MCF 10A (cell line): ENCODE measurements at regions not wholly inside any gene's neighbourhood (a gene's known extent, or its start where the extent isn't known, plus 50 kb on each side); places are given as distances from the start of the nearest gene placed in this dataset.
"Not testable (repeated sequence)": the region's sequence is repeated elsewhere in the genome, so short reads cannot be mapped to it uniquely, and the experiment has no call there.

Experiments used
- BruUV-seq: library from RNA; stranded (reverse); fragments of 400-500 nt; replicated peaks from 2 replicates; lab custom pipeline; 2021; lab: Mats Ljungman, UMichigan
- CTCF ChIA-PET: fragments of 300-600 bp; sonication (Branson Sonifier 250); formaldehyde crosslinking; extraction: SDS; loops from one replicate; lab custom pipeline; 2021; ENCODE audit warnings: antibody characterized with exemption, inconsistent platforms; lab: Yijun Ruan, JAX
- POLR2A ChIA-PET: fragments of 300-600, 350-650 bp; sonication (Branson Sonifier 250); formaldehyde crosslinking; extraction: SDS; loops from one replicate; lab custom pipeline; 2020; ENCODE audit warnings: antibody characterized with exemption, inconsistent platforms; lab: Yijun Ruan, JAX
- DNase-seq: peaks from one replicate; pipeline ENCODE4 v3.0.0-alpha.2; 2018; ENCODE audit not compliant: unreplicated experiment
- H3K27ac Mint-ChIP-seq: one replicate; pipeline ENCODE4 v1.8.0; 2022; ENCODE audit warnings: mild to moderate bottlenecking, low read depth, mixed read lengths; ENCODE audit not compliant: unreplicated experiment
- H3K27me3 Mint-ChIP-seq: one replicate; pipeline ENCODE4 v1.8.0; 2022; ENCODE audit warnings: mixed read lengths; ENCODE audit not compliant: insufficient read depth, unreplicated experiment
- H3K36me3 Mint-ChIP-seq: one replicate; pipeline ENCODE4 v1.8.0; 2022; ENCODE audit warnings: mild to moderate bottlenecking, moderate library complexity, mixed read lengths; ENCODE audit not compliant: insufficient read depth, unreplicated experiment
- H3K4me1 Mint-ChIP-seq: one replicate; pipeline ENCODE4 v1.8.0; 2022; ENCODE audit warnings: mixed read lengths; ENCODE audit not compliant: insufficient read depth, unreplicated experiment
- H3K4me3 Mint-ChIP-seq: one replicate; pipeline ENCODE4 v1.8.0; 2022; ENCODE audit warnings: mild to moderate bottlenecking, moderate library complexity, mixed read lengths; ENCODE audit not compliant: unreplicated experiment
- H3K9me3 Mint-ChIP-seq: one replicate; pipeline ENCODE4 v1.8.0; 2022; ENCODE audit warnings: mixed read lengths; ENCODE audit not compliant: unreplicated experiment
- intact Hi-C: fragments of 100-400 bp; cut with micrococcal nuclease; formaldehyde crosslinking; loops from 2 replicates; pipeline ENCODE4 v1.14.1; 2022
- TF ChIP-seq, protein P1 (sequence below): fragments of 200-600 bp; IDR thresholded peaks from one replicate; pipeline ENCODE4 v1.8.0; 2022; ENCODE audit warnings: antibody characterized with exemption, mild to moderate bottlenecking; ENCODE audit not compliant: unreplicated experiment

DNA sequence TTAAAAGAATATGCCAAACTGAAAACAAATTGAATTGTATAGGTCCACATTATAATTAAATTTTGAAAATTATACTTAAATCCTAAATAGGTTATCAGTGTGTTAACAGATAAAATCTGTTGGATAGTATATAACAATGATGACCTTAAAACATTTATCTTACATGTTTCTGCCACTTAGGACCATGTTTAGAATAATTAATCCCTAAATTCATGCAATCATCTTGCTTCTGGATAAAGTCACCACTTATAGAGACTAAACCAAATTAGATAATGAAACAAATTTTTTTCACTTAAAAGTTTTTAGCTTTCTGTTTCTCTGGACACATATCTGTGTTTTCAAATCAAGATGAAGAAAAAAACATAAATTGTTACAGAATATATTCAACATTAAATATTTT lies 511.7 kb upstream of the MIR17HG start:
- CTCF ChIA-PET = no interaction called here
- H3K27me3 Mint-ChIP-seq = no peaks in the 10 kb centered on the region
- intact Hi-C loops = no loop called here
- no peak for DNase-seq
- no TSS peak for BruUV-seq
- peaks cover 12% of the 10 kb centered on the region for H3K4me1 Mint-ChIP-seq
- H3K27ac Mint-ChIP-seq = no peak overlapping the region
- H3K9me3 Mint-ChIP-seq = peaks cover 11% of the 10 kb centered on the region
- no peaks in the 10 kb centered on the region for H3K36me3 Mint-ChIP-seq
- TF ChIP-seq, protein P1, sequence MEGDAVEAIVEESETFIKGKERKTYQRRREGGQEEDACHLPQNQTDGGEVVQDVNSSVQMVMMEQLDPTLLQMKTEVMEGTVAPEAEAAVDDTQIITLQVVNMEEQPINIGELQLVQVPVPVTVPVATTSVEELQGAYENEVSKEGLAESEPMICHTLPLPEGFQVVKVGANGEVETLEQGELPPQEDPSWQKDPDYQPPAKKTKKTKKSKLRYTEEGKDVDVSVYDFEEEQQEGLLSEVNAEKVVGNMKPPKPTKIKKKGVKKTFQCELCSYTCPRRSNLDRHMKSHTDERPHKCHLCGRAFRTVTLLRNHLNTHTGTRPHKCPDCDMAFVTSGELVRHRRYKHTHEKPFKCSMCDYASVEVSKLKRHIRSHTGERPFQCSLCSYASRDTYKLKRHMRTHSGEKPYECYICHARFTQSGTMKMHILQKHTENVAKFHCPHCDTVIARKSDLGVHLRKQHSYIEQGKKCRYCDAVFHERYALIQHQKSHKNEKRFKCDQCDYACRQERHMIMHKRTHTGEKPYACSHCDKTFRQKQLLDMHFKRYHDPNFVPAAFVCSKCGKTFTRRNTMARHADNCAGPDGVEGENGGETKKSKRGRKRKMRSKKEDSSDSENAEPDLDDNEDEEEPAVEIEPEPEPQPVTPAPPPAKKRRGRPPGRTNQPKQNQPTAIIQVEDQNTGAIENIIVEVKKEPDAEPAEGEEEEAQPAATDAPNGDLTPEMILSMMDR = no peak
- POLR2A ChIA-PET = interaction anchor here (1.1 kb wide), 1 partner anchor 46 kb away, joined by 3 read pairs; no protein-coding TSS in a partner anchor
- no peak overlapping the region for H3K4me3 Mint-ChIP-seq

DNA sequence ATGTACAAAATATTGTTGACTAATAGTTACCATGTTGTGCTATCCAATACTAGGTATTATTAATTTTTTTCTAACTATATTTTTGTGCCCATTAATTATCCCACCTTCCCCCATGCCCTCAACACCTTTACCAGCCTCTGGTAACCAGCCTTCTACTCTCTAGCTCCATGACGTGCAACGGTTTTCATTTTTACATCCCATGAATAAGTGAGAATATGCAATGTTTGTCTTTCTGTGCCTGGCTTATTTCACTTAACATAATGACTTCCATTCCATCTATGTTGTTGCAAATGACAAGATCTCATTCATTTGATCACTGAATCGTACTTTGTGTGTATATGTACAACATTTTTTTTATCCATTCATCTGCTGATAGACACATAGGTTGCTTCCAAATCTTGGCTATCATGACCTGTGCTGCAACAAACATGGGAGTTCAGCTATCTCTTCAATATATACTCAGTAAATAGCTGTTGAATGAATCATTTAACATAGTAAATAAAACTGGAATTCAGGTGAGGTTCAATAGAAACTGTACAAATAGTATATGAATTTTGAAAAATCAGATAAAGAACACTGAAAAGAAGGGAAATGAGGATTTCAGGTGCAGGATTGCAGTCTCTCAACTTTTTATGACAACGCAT lies 509.0 kb upstream of the MIR17HG start:
- Mint-ChIP-seq H3K4me1 (peaks cover 12% of the 10 kb centered on the region), H3K4me3 (no peak overlapping the region), H3K36me3 (no peaks in the 10 kb centered on the region), H3K27ac (no peak overlapping the region), H3K9me3 (peaks cover 14% of the 10 kb centered on the region), H3K27me3 (no peaks in the 10 kb centered on the region)
- POLR2A ChIA-PET = no interaction called here
- no peak for DNase-seq
- BruUV-seq = no TSS peak
- CTCF ChIA-PET = no interaction called here
- TF ChIP-seq, protein P1 = no peak
- intact Hi-C loops = no loop called here

DNA sequence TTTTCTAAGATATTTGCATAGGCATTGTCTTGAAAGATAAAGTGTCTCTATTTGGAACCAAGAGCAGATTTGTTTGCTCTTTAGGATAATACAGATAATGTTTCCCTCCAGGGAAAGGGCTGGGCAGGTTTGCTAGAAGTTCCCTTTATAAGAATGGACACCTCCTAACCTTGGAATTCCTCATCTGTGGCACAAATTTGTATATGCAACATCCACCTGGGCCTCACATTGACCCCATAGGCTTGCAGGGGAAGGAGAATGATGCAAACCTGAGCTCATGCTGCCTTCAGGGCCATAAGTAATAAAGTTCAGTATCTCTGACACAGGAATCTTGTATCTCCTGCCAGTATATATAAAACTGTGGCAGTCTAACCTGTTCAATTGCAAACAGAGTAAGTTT lies 508.4 kb upstream of the MIR17HG start:
- POLR2A ChIA-PET = no interaction called here
- no TSS peak for BruUV-seq
- intact Hi-C loops = no loop called here

DNA sequence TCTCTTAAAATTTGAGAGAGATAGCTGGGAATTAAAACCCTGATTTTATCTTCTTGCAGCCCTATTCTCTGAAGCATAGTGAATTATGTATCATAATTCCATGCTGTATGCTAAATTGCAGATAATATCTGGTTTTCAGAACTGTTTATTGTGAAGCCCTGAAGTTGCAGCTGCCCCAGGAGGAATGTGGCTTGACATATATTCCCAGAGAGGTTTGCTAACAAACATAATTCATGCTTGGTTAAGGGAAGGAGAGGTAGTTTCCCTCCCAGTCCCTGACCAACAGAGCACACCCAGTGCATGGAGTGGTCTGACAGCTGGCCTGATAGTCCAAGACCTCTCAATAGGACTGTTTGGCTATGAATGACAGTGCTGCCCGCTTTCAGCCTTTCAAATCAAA lies 500.6 kb upstream of the MIR17HG start:
- BruUV-seq = no TSS peak
- Mint-ChIP-seq H3K27ac (no peak overlapping the region), H3K4me1 (peaks cover 13% of the 10 kb centered on the region), H3K4me3 (no peak overlapping the region), H3K36me3 (no peaks in the 10 kb centered on the region), H3K27me3 (no peaks in the 10 kb centered on the region), H3K9me3 (no peaks in the 10 kb centered on the region)
- no peak for DNase-seq
- CTCF ChIA-PET = no interaction called here
- TF ChIP-seq, protein P1 = no peak
- intact Hi-C loops = no loop called here
- POLR2A ChIA-PET = no interaction called here

More for the DNA sequence above, 508.4 kb upstream of the MIR17HG start:
- H3K27me3 Mint-ChIP-seq = no peaks in the 10 kb centered on the region
- TF ChIP-seq, protein P1 = no peak
- no peaks in the 10 kb centered on the region for H3K36me3 Mint-ChIP-seq
- peaks cover 14% of the 10 kb centered on the region for H3K4me1 Mint-ChIP-seq
- H3K4me3 Mint-ChIP-seq = no peak overlapping the region
- DNase-seq = no peak
- H3K9me3 Mint-ChIP-seq = peaks cover 14% of the 10 kb centered on the region
- CTCF ChIA-PET = no interaction called here
- no peak overlapping the region for H3K27ac Mint-ChIP-seq

DNA sequence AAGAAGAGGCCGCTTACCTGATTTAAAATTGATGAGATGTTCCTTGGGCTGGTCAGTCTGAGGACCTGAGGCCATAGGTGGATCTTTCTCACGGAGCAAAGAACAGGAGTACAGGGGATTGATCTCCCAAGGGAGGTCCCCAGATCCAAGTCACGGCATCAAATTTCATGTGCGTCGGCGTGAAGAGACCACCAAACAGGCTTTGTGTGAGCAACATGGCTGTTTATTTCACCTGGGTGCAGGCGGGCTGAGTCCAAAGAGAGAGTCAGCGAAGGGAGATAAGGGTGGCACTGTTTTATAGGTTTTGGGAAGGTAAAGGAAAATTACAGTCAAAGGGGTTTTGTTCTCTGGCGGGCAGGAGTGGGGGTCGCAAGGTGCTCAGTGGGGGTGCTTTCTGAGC lies 493.8 kb upstream of the MIR17HG start:
- intact Hi-C loops, H3K27me3 Mint-ChIP-seq, CTCF ChIA-PET, BruUV-seq, H3K36me3 Mint-ChIP-seq, POLR2A ChIA-PET, DNase-seq, H3K4me3 Mint-ChIP-seq, H3K9me3 Mint-ChIP-seq, H3K27ac Mint-ChIP-seq, H3K4me1 Mint-ChIP-seq: not testable (repeated sequence)
